HEK293T (cell line): ENCODE measurements at regions not wholly inside any gene's neighbourhood (a gene's known extent, or its start where the extent isn't known, plus 50 kb on each side); places are given as distances from the start of the nearest gene placed in this dataset.

Experiments
- ELF4 ChIP-seq: fragments of 450-650 bp; IDR thresholded peaks from 2 replicates; pipeline ENCODE4 v1.6.1; 2017; ENCODE audit warnings: antibody characterized with exemption
- HDGF ChIP-seq: fragments of 450-650 bp; IDR thresholded peaks from 2 replicates; pipeline ENCODE4 v1.6.1; 2017; ENCODE audit warnings: antibody characterized with exemption, borderline replicate concordance
- L3MBTL2 ChIP-seq: fragments of 450-650 bp; conservative IDR thresholded peaks from 2 replicates; pipeline ENCODE4 v1.6.1; 2016; ENCODE audit warnings: mild to moderate bottlenecking
- NFRKB ChIP-seq: fragments of 450-650 bp; IDR thresholded peaks from 2 replicates; pipeline ENCODE4 v1.6.1; 2016; ENCODE audit warnings: mild to moderate bottlenecking, moderate library complexity
- ZNF384 ChIP-seq: fragments of 450-650 bp; IDR thresholded peaks from 2 replicates; pipeline ENCODE4 v1.6.1; 2016

- TF ChIP-seq ZNF384 = no peak
- TF ChIP-seq ELF4 = no peak
- no peak for TF ChIP-seq HDGF
- no peak for TF ChIP-seq NFRKB
- no peak for TF ChIP-seq L3MBTL2
Measured at GRCh38 chr17:55883149-55883548, 132.3 kb downstream of the PCTP start.
